SK-N-SH treated with all-trans-retinoic acid at 6 μM for 48 hours (cell line): ENCODE measurements at regions not wholly inside any gene's neighbourhood (a gene's known extent, or its start where the extent isn't known, plus 50 kb on each side); places are given as distances from the start of the nearest gene placed in this dataset.

Experiments used
- SNAI2 ChIP-seq: fragments of 250-450 bp; sonication (Bioruptor Pico); IDR thresholded peaks from 2 replicates; pipeline ENCODE4 v1.5.0; 2020; ENCODE audit warnings: mild to moderate bottlenecking, moderate library complexity
- TSHZ2 ChIP-seq: fragments of 250-450 bp; sonication (Bioruptor Pico); IDR thresholded peaks from 2 replicates; pipeline ENCODE4 v1.5.0; 2020; ENCODE audit warnings: mild to moderate bottlenecking, moderate library complexity
- ZFP3 ChIP-seq: fragments of 250-450 bp; sonication (Bioruptor Pico); IDR thresholded peaks from 2 replicates; pipeline ENCODE4 v1.5.0; 2020; ENCODE audit warnings: mild to moderate bottlenecking, moderate library complexity

GRCh38 chr2:195108182-195108581, 548.8 kb upstream of the SLC39A10 start:
- TF ChIP-seq ZFP3 (CRISPR knock-in tag) (no peak), SNAI2 (CRISPR knock-in tag) (no peak), TSHZ2 (CRISPR knock-in tag) (no peak)
